HepG2 (cell line): ENCODE measurements at regions not wholly inside any gene's neighbourhood (a gene's known extent, or its start where the extent isn't known, plus 50 kb on each side); places are given as distances from the start of the nearest gene placed in this dataset.

Experiments used
- EZH2 ChIP-seq: conservative IDR thresholded peaks from 2 replicates; pipeline ENCODE4 v1.6.1; 2012; ENCODE audit warnings: mild to moderate bottlenecking, low read depth, low read length, moderate library complexity
- HDAC2 ChIP-seq: sonication (generic); formaldehyde crosslinking; IDR thresholded peaks from 2 replicates; pipeline ENCODE4 v1.4.0; 2020; ENCODE audit warnings: missing genetic modification reagents
- KAT2B ChIP-seq: fragments of 150-350 bp; IDR thresholded peaks from 2 replicates; pipeline ENCODE4 v1.6.1; 2014; ENCODE audit warnings: low read depth, low read length, borderline replicate concordance
- KLF13 ChIP-seq: sonication (generic); formaldehyde crosslinking; IDR thresholded peaks from 2 replicates; pipeline ENCODE4 v1.4.0; 2020; ENCODE audit warnings: mild to moderate bottlenecking, missing genetic modification reagents
- NCOA1 ChIP-seq: sonication (generic); formaldehyde crosslinking; IDR thresholded peaks from 2 replicates; pipeline ENCODE4 v1.9.0; 2021; ENCODE audit warnings: missing genetic modification reagents
- RBAK ChIP-seq: sonication (generic); formaldehyde crosslinking; IDR thresholded peaks from 2 replicates; pipeline ENCODE4 v1.5.1; 2020; ENCODE audit warnings: mild to moderate bottlenecking, missing genetic modification reagents
- U2AF1 ChIP-seq: fragments of 200-400 bp; formaldehyde crosslinking; optimal IDR thresholded peaks from 2 replicates; pipeline ENCODE3; 2017; ENCODE audit warnings: mild to moderate bottlenecking, low read depth, low read length
- YY1 ChIP-seq: IDR thresholded peaks from 2 replicates; pipeline ENCODE4 v1.6.1; 2011; ENCODE audit warnings: low read length, low read depth, moderate library complexity, mild to moderate bottlenecking; ENCODE audit not compliant: insufficient read depth, insufficient replicate concordance
- ZNF331 ChIP-seq: sonication (generic); formaldehyde crosslinking; IDR thresholded peaks from 2 replicates; pipeline ENCODE4 v1.4.0; 2020; ENCODE audit warnings: missing genetic modification reagents
- TF ChIP-seq, protein P1 (sequence below): sonication (generic); formaldehyde crosslinking; IDR thresholded peaks from 2 replicates; pipeline ENCODE4 v1.4.0; 2020; ENCODE audit warnings: missing genetic modification reagents
- TF ChIP-seq, protein P2 (sequence below): sonication (generic); formaldehyde crosslinking; IDR thresholded peaks from 2 replicates; pipeline ENCODE4 v1.4.0; 2020; ENCODE audit warnings: missing genetic modification reagents
- TF ChIP-seq, protein P3 (sequence below): sonication (generic); formaldehyde crosslinking; IDR thresholded peaks from 2 replicates; pipeline ENCODE4 v1.4.0; 2020; ENCODE audit warnings: mild to moderate bottlenecking, missing genetic modification reagents

DNA sequence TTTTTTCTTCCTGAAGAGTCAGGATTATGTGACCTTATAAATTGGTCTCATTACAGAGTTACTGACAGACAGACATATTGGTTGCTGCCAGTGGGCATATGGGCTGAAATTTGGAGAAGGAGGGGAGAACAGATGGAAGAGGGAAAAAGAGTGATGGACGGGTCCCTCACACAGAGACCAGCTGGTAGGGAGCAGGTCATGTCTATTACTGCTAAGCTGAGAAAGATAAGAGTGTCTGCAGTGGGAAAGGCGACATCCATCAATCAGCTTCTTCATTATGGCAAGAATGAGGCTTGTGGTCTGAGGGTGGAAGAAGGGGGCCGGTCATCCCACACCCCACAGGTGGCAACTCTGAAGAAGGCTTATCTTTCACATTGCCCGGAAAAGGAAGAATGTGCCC is 353.8 kb upstream of the RSPO3 start:
- TF ChIP-seq EZH2 (no peak), KLF13 (CRISPR knock-in tag) (no peak), YY1 (no peak), KAT2B (no peak), HDAC2 (no peak), RBAK (no peak), ZNF331 (CRISPR knock-in tag) (no peak), NCOA1 (CRISPR knock-in tag) (no peak), U2AF1 (no peak)
- TF ChIP-seq, protein P1, sequence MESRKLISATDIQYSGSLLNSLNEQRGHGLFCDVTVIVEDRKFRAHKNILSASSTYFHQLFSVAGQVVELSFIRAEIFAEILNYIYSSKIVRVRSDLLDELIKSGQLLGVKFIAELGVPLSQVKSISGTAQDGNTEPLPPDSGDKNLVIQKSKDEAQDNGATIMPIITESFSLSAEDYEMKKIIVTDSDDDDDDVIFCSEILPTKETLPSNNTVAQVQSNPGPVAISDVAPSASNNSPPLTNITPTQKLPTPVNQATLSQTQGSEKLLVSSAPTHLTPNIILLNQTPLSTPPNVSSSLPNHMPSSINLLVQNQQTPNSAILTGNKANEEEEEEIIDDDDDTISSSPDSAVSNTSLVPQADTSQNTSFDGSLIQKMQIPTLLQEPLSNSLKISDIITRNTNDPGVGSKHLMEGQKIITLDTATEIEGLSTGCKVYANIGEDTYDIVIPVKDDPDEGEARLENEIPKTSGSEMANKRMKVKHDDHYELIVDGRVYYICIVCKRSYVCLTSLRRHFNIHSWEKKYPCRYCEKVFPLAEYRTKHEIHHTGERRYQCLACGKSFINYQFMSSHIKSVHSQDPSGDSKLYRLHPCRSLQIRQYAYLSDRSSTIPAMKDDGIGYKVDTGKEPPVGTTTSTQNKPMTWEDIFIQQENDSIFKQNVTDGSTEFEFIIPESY (CRISPR knock-in tag): no peak
- TF ChIP-seq, protein P2, sequence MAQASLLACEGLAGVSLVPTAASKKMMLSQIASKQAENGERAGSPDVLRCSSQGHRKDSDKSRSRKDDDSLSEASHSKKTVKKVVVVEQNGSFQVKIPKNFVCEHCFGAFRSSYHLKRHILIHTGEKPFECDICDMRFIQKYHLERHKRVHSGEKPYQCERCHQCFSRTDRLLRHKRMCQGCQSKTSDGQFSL (CRISPR knock-in tag): no peak
- TF ChIP-seq, protein P3, sequence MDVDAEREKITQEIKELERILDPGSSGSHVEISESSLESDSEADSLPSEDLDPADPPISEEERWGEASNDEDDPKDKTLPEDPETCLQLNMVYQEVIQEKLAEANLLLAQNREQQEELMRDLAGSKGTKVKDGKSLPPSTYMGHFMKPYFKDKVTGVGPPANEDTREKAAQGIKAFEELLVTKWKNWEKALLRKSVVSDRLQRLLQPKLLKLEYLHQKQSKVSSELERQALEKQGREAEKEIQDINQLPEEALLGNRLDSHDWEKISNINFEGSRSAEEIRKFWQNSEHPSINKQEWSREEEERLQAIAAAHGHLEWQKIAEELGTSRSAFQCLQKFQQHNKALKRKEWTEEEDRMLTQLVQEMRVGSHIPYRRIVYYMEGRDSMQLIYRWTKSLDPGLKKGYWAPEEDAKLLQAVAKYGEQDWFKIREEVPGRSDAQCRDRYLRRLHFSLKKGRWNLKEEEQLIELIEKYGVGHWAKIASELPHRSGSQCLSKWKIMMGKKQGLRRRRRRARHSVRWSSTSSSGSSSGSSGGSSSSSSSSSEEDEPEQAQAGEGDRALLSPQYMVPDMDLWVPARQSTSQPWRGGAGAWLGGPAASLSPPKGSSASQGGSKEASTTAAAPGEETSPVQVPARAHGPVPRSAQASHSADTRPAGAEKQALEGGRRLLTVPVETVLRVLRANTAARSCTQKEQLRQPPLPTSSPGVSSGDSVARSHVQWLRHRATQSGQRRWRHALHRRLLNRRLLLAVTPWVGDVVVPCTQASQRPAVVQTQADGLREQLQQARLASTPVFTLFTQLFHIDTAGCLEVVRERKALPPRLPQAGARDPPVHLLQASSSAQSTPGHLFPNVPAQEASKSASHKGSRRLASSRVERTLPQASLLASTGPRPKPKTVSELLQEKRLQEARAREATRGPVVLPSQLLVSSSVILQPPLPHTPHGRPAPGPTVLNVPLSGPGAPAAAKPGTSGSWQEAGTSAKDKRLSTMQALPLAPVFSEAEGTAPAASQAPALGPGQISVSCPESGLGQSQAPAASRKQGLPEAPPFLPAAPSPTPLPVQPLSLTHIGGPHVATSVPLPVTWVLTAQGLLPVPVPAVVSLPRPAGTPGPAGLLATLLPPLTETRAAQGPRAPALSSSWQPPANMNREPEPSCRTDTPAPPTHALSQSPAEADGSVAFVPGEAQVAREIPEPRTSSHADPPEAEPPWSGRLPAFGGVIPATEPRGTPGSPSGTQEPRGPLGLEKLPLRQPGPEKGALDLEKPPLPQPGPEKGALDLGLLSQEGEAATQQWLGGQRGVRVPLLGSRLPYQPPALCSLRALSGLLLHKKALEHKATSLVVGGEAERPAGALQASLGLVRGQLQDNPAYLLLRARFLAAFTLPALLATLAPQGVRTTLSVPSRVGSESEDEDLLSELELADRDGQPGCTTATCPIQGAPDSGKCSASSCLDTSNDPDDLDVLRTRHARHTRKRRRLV: no peak
